Tibial nerve (tissue), 4 donors: ENCODE measurements at regions not wholly inside any gene's neighbourhood (a gene's known extent, or its start where the extent isn't known, plus 50 kb on each side); places are given as distances from the start of the nearest gene placed in this dataset.
"Not testable (repeated sequence)": the region's sequence is repeated elsewhere in the genome, so short reads cannot be mapped to it uniquely, and the experiment has no call there.

Source experiments
- DNase-seq, 2 donors: peaks; one replicate each; pipeline ENCODE4 v3.0.0-alpha.2; 2019; ENCODE audit warnings: low spot score in 2 of 2
- H3K27ac ChIP-seq, 4 donors: fragments of 200-600 bp; sonication (generic) in 3 of 4; one replicate each; pipeline ENCODE4 v1.5.1; 2017 to 2019; ENCODE audit warnings: mild to moderate bottlenecking in 1 of 4
- H3K27me3 ChIP-seq, 2 donors: fragments of 200-600 bp; sonication (generic) in 1 of 2; one replicate each; pipeline versions ENCODE4 v1.5.1 to v1.6.0; 2017 to 2019
- H3K36me3 ChIP-seq, 3 donors: fragments of 200-600 bp; sonication (generic); one replicate each; pipeline ENCODE4 v1.5.1; 2018 to 2019
- H3K4me1 ChIP-seq, 4 donors: fragments of 200-600 bp; sonication (generic) in 3 of 4; one replicate each; pipeline ENCODE4 v1.5.1; 2017 to 2019
- H3K4me3 ChIP-seq, 4 donors: fragments of 200-600 bp; sonication (generic) in 3 of 4; one replicate each; pipeline ENCODE4 v1.5.1; 2017 to 2019; ENCODE audit warnings: mild to moderate bottlenecking in 1 of 4, moderate library complexity in 1 of 4
- H3K9me3 ChIP-seq, 4 donors: fragments of 200-600 bp; sonication (generic) in 3 of 4; one replicate each; pipeline ENCODE4 v1.5.1; 2017 to 2019
- EP300 ChIP-seq, 2 donors: sonication (generic); formaldehyde crosslinking; IDR thresholded peaks; one replicate each; pipeline ENCODE4 v1.6.1; 2017; ENCODE audit warnings: antibody characterized with exemption in 2 of 2, mild to moderate bottlenecking in 1 of 2
- POLR2A ChIP-seq, 2 donors: fragments of 450-650 bp; IDR thresholded peaks; one replicate each; pipeline ENCODE4 v1.6.1; 2017; ENCODE audit warnings: antibody characterized with exemption in 2 of 2, mild to moderate bottlenecking in 2 of 2, moderate library complexity in 2 of 2
- WGBS, 2 donors: methylation state at CpG; one replicate each; pipeline ENCODE4 v1.1.5; 2018; 5-methylcytosine and 5-hydroxymethylcytosine counted together
- TF ChIP-seq, protein P1 (sequence below), 5 experiments: fragments of 200-600 bp in 3 of 5; fragments of 450-650 bp in 2 of 5; sonication (generic) in 3 of 5; IDR thresholded peaks; one replicate each; pipeline ENCODE4 v1.5.1; 2016 to 2019; ENCODE audit warnings: antibody characterized with exemption in 5 of 5, mild to moderate bottlenecking in 3 of 5, moderate library complexity in 2 of 5

DNA sequence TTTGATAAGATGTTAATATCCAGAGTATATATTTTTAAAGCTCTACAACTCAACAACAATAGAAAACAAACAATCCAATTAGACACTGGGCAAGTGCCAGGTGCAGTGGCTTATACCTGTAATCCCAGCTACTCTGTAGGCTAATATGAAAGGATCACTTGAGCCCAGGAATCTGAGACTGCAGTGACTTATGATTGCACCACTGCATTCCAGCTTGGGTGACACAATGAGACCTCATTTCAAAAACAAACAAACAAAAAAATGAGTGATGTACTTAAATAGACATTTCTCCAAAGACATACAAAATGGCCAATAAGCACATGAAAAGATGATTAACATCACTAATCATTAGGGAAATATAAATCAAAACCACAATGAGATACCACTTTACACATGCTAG lies 356.8 kb upstream of the PCDH10 start:
- H3K9me3 ChIP-seq, result no peaks in the 10 kb centered on the region
- H3K27ac ChIP-seq, result no peak overlapping the region
- no peaks in the 10 kb centered on the region for H3K4me1 ChIP-seq
- TF ChIP-seq, protein P1, sequence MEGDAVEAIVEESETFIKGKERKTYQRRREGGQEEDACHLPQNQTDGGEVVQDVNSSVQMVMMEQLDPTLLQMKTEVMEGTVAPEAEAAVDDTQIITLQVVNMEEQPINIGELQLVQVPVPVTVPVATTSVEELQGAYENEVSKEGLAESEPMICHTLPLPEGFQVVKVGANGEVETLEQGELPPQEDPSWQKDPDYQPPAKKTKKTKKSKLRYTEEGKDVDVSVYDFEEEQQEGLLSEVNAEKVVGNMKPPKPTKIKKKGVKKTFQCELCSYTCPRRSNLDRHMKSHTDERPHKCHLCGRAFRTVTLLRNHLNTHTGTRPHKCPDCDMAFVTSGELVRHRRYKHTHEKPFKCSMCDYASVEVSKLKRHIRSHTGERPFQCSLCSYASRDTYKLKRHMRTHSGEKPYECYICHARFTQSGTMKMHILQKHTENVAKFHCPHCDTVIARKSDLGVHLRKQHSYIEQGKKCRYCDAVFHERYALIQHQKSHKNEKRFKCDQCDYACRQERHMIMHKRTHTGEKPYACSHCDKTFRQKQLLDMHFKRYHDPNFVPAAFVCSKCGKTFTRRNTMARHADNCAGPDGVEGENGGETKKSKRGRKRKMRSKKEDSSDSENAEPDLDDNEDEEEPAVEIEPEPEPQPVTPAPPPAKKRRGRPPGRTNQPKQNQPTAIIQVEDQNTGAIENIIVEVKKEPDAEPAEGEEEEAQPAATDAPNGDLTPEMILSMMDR (IDR thresholded peaks at IDR 0.05), result no peak
- no peak for TF ChIP-seq EP300 (IDR thresholded peaks at IDR 0.05)
- TF ChIP-seq POLR2A (IDR thresholded peaks at IDR 0.05), result no peak
- H3K4me3 ChIP-seq, result no peak overlapping the region
- DNase-seq, result no peak
- no peaks in the 10 kb centered on the region for H3K36me3 ChIP-seq
- H3K27me3 ChIP-seq, result no peaks in the 10 kb centered on the region

DNA sequence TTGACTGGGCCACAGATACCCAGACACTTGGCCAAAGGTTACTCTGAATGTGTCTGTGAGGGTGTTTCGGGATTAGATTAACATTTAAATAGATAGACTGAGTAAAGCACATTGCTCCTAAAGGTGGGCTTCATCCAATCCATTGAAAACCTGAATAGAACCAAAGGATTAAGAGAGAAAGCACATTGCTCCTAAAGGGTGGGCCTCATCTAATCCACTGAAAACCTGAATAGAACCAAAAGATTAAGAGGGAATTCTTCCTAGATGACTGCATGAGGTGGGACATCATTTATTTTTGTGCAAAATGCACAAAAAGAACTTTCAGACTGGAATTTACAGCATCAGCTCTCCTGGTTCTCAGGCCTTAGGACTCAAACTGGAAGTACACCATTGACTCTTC lies 351.2 kb upstream of the PCDH10 start:
- WGBS, 2 donors, result 64 to 75% methylated on average over 1 of the region's 1 CpG
- TF ChIP-seq POLR2A (IDR thresholded peaks at IDR 0.05), result no peak
- TF ChIP-seq EP300 (IDR thresholded peaks at IDR 0.05), result no peak
- TF ChIP-seq, protein P1 (IDR thresholded peaks at IDR 0.05), result no peak
- H3K36me3 ChIP-seq, result no peaks in the 10 kb centered on the region
- no peak overlapping the region for H3K4me3 ChIP-seq
- H3K9me3 ChIP-seq, result no peaks in the 10 kb centered on the region
- no peaks in the 10 kb centered on the region for H3K27me3 ChIP-seq
- H3K27ac ChIP-seq, result no peak overlapping the region
- DNase-seq, result no peak
- H3K4me1 ChIP-seq, result no peaks in the 10 kb centered on the region

DNA sequence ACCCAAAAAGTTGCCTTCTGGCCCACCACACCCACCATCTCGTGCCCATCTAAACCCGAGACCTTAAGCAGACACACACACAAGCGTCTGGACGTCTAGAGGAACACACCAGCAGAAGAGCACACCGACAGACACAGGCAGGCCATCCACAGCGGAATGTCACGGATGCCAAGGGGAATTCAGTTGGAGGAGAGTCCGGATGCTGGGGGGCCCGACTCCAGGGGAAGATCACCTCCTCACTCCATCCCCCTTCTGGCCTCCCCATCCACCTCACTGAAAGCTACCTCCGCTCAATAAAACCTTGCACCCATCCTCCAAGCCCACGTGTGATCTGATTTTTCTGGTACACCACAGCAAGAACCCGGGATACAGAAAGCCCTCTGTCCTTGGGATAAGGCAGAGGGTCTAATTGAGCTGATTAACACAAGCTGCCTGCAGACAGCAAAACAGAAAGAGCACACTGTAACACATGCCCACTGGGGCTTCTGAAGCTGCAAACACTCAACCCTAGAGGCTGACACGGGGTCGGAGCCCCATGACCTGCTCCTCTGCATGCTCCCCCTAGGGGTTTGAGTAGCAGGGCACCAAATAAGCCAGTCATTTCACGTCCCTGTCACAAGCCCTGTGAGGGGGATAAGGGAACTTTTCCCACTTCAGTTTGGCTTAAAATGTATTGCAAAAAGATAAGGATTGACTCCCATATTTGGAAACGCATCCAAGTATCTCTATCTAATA lies 339.6 kb upstream of the PCDH10 start:
- DNase-seq, result no peak
- Histone ChIP-seq H3K4me1 (no peaks in the 10 kb centered on the region), H3K27ac (no peak overlapping the region), H3K36me3 (no peaks in the 10 kb centered on the region), H3K9me3 (no peaks in the 10 kb centered on the region), H3K27me3 (no peaks in the 10 kb centered on the region), H3K4me3 (no peak overlapping the region)
- TF ChIP-seq, protein P1 (IDR thresholded peaks at IDR 0.05), result no peak
- no peak for TF ChIP-seq EP300 (IDR thresholded peaks at IDR 0.05)
- no peak for TF ChIP-seq POLR2A (IDR thresholded peaks at IDR 0.05)
- 64 to 67% methylated on average over 16 of the region's 16 CpGs for WGBS, 2 donors

DNA sequence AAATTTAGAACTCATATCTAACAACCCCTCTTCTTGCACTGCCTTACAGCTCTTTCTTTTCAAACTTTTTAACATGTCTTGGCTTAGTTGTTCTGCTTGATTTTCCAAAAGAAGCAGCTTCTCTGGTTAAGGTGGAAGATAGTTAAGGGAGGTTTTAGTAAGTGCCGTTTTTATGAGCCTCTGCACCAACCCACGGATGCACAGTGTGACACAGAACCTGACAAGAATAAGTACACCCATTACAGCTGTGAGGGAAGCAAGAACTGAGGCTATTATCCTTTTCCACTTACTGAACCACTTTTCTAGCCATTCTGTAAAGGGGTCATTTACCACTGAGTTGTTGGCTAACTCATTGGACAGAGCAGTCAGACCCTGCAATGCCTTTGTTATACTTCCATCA lies 336.0 kb upstream of the PCDH10 start:
- not testable (repeated sequence) for DNase-seq
- WGBS, 2 donors, result 69 to 71% methylated on average over 2 of the region's 2 CpGs

DNA sequence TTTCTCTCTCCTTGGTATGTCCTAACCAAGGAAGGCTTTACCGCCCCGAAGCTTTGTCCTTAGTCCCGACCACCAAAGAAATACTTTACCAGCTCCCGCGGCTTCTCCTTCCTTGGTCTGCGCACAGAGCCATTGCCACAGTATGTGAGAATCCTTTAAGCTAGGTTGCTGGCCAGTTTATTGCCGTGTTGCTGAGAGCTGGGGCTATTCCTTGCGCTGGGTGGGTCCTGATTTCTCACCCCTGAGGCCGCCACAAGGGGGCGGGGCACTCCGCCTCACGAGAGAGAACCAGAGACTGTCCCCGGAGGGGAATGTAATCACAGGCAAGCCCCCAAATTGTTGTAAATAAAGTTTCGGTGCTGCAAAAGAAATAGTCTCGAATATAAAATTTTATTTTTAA lies 331.0 kb upstream of the PCDH10 start:
- no peaks in the 10 kb centered on the region for H3K4me1 ChIP-seq
- 76 to 83% methylated on average over 15 of the region's 15 CpGs for WGBS, 2 donors
- H3K27ac ChIP-seq, result no peak overlapping the region
- peaks cover 0 to 2% (median 0%) of the 10 kb centered on the region in 4 donors for H3K9me3 ChIP-seq
- TF ChIP-seq, protein P1 (IDR thresholded peaks at IDR 0.05), result no peak
- TF ChIP-seq POLR2A (IDR thresholded peaks at IDR 0.05) (no peak), EP300 (IDR thresholded peaks at IDR 0.05) (no peak)
- DNase-seq, result no peak
- H3K27me3 ChIP-seq, result no peaks in the 10 kb centered on the region
- no peak overlapping the region for H3K4me3 ChIP-seq
- no peaks in the 10 kb centered on the region for H3K36me3 ChIP-seq

More for the DNA sequence above, 336.0 kb upstream of the PCDH10 start:
- not testable (repeated sequence) for H3K4me1 ChIP-seq, H3K4me3 ChIP-seq, H3K27ac ChIP-seq, H3K9me3 ChIP-seq, H3K36me3 ChIP-seq, H3K27me3 ChIP-seq

DNA sequence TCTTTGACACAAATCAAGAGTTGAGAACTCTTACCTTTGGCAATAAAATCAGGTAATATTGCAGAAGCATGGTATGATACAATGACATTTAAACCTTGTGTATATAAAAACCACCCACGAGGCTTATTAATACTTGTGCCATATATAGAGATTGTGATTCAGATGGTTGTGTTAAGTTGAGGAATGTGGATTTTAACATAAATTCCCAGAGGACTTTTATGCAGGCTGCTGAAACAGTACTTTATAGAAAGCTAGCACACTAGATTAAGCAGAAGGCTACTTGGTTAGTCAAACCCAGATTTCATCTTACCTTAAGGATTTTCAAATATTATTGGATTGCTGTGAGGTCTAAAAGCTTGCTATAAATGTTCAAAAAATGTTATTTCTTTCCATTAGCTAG lies 325.7 kb upstream of the PCDH10 start:
- WGBS, 2 donors, result 43 to 46% methylated on average over 1 of the region's 1 CpG
- H3K27ac ChIP-seq, result no peak overlapping the region
- no peaks in the 10 kb centered on the region for H3K27me3 ChIP-seq
- no peaks in the 10 kb centered on the region for H3K4me1 ChIP-seq
- no peaks in the 10 kb centered on the region for H3K36me3 ChIP-seq
- DNase-seq, result no peak
- no peak overlapping the region for H3K4me3 ChIP-seq
- TF ChIP-seq, protein P1 (IDR thresholded peaks at IDR 0.05), result no peak
- no peak for TF ChIP-seq POLR2A (IDR thresholded peaks at IDR 0.05)
- no peak for TF ChIP-seq EP300 (IDR thresholded peaks at IDR 0.05)
- H3K9me3 ChIP-seq, result no peaks in the 10 kb centered on the region
